GM12878 (cell line): ENCODE measurements at regions not wholly inside any gene's neighbourhood (a gene's known extent, or its start where the extent isn't known, plus 50 kb on each side); places are given as distances from the start of the nearest gene placed in this dataset.

Experiments used
- ATAC-seq: fragments of 200-7000 bp; cut with Tn5 transposase; 3 replicates; pipeline ENCODE4 v1.9.1; 2020; ENCODE audit warnings: mild to moderate bottlenecking, moderate library complexity
- BruUV-seq: library from RNA; stranded (reverse); fragments of 400-500 nt; replicated peaks from 2 replicates; lab custom pipeline; 2021; lab: Mats Ljungman, UMichigan
- CTCF ChIA-PET: fragments of 300-600 bp; sonication (Branson Sonifier 250); formaldehyde crosslinking; extraction: SDS; loops from one replicate; lab custom pipeline; 2021; ENCODE audit warnings: inconsistent platforms; lab: Yijun Ruan, JAX
- POLR2A ChIA-PET: fragments of 350-600 bp; formaldehyde crosslinking; extraction: SDS; loops from one replicate; lab custom pipeline; 2021; ENCODE audit warnings: inconsistent platforms; lab: Charles Lee
- RAD21 ChIA-PET: fragments of 300-600 bp; sonication (Branson Sonifier 250); formaldehyde crosslinking; loops from one replicate; lab custom pipeline; 2023; ENCODE audit warnings: antibody characterized with exemption; ENCODE audit not compliant: unreplicated experiment; lab: Charles Lee
- SMC1A ChIA-PET: fragments of 300-600 bp; sonication (Branson Sonifier 250); formaldehyde crosslinking; loops from one replicate; lab custom pipeline; 2023; ENCODE audit not compliant: unreplicated experiment, uncharacterized antibody; lab: Charles Lee
- DNase-seq: peaks from one replicate; pipeline ENCODE4 v3.0.0-alpha.2; 2011; ENCODE audit warnings: low read depth, low spot score
- FAIRE-seq: peaks from 3 replicates; lab custom pipeline; 2011; peaks lifted over from hg19 to GRCh38; lab: Jason Lieb, UNC
- H2AFZ ChIP-seq: 2 replicates; pipeline ENCODE4 v1.6.0; 2011; ENCODE audit warnings: low read depth, low read length, control low read depth; ENCODE audit not compliant: control insufficient read depth
- H3K27ac ChIP-seq: 2 replicates; pipeline ENCODE4 v1.5.1; 2011; ENCODE audit warnings: control low read depth; ENCODE audit not compliant: control insufficient read depth, insufficient read depth
- H3K27me3 ChIP-seq, 2 experiments: replicated peaks in 1 of 2; 2 replicates each; pipeline versions ENCODE4 v1.6.0 to v1.6.1; 2011; ENCODE audit warnings: low read length in 1 of 2; ENCODE audit not compliant: control insufficient read depth in 2 of 2, insufficient read depth in 2 of 2
- H3K36me3 ChIP-seq, 2 experiments: 2 replicates each; pipeline ENCODE4 v1.5.1; 2011; ENCODE audit warnings: low read length in 1 of 2; ENCODE audit not compliant: control insufficient read depth in 2 of 2, insufficient read depth in 2 of 2
- H3K4me1 ChIP-seq: 2 replicates; pipeline ENCODE4 v1.6.1; 2011; ENCODE audit warnings: mild to moderate bottlenecking, low read length, moderate library complexity, mixed read lengths; ENCODE audit not compliant: control insufficient read depth, insufficient read depth
- H3K4me2 ChIP-seq: 2 replicates; pipeline ENCODE4 v1.6.0; 2011; ENCODE audit warnings: control low read depth; ENCODE audit not compliant: control insufficient read depth, insufficient read depth
- H3K4me3 ChIP-seq: fragments of 200-600 bp; sonication (generic); 2 replicates; pipeline ENCODE4 v1.5.1; 2016
- H3K79me2 ChIP-seq: 2 replicates; pipeline ENCODE4 v1.6.0; 2011; ENCODE audit warnings: low read length; ENCODE audit not compliant: control insufficient read depth, insufficient read depth
- H3K9ac ChIP-seq: 2 replicates; pipeline ENCODE4 v1.8.0; 2011; ENCODE audit warnings: low read length, control low read depth, mixed read lengths; ENCODE audit not compliant: control insufficient read depth, insufficient read depth
- H3K9me3 ChIP-seq: replicated peaks from 3 replicates; pipeline ENCODE4 v1.5.1; 2011; ENCODE audit warnings: mild to moderate bottlenecking, low read length; ENCODE audit not compliant: control insufficient read depth, insufficient read depth
- H4K20me1 ChIP-seq: 2 replicates; pipeline ENCODE4 v1.6.0; 2011; ENCODE audit not compliant: control insufficient read depth, insufficient read depth
- BACH1 ChIP-seq: fragments of 450-650 bp; IDR thresholded peaks from 2 replicates; pipeline ENCODE4 v1.6.1; 2017; ENCODE audit warnings: mild to moderate bottlenecking, borderline replicate concordance
- BCL11A ChIP-seq: IDR thresholded peaks from 2 replicates; pipeline ENCODE4 v1.6.1; 2011; ENCODE audit warnings: low read depth, low read length
- CBFB ChIP-seq: IDR thresholded peaks from 2 replicates; pipeline ENCODE4 v1.6.1; 2016; ENCODE audit warnings: antibody characterized with exemption, low read depth
- EP300 ChIP-seq, 2 experiments: fragments of 150-350 bp in 1 of 2; IDR thresholded peaks; 2 replicates each; pipeline ENCODE4 v1.6.1; 2011 to 2012; ENCODE audit warnings: low read depth in 2 of 2, low read length in 2 of 2, borderline replicate concordance in 1 of 2, improper control_type of control experiment in 1 of 2, inconsistent platforms in 1 of 2; ENCODE audit not compliant: control insufficient read depth in 1 of 2
- FOXK2 ChIP-seq: fragments of 450-650 bp; IDR thresholded peaks from 2 replicates; pipeline ENCODE4 v1.6.1; 2017; ENCODE audit warnings: mild to moderate bottlenecking, moderate library complexity
- HDGF ChIP-seq: fragments of 450-650 bp; IDR thresholded peaks from 2 replicates; pipeline ENCODE4 v1.6.1; 2016; ENCODE audit warnings: antibody characterized with exemption
- IRF4 ChIP-seq: IDR thresholded peaks from 2 replicates; pipeline ENCODE4 v1.6.1; 2011; ENCODE audit warnings: low read depth, low read length
- MXI1 ChIP-seq: fragments of 150-350 bp; IDR thresholded peaks from 2 replicates; pipeline ENCODE4 v1.6.1; 2011; ENCODE audit warnings: low read depth, mild to moderate bottlenecking, inconsistent platforms, low read length, improper control_type of control experiment
- SIN3A ChIP-seq: IDR thresholded peaks from 2 replicates; pipeline ENCODE4 v1.6.1; 2012; ENCODE audit warnings: low read depth, low read length, improper control_type of control experiment
- SMAD1 ChIP-seq: fragments of 450-650 bp; IDR thresholded peaks from 2 replicates; pipeline ENCODE4 v1.6.1; 2018; ENCODE audit warnings: mild to moderate bottlenecking, low read depth; ENCODE audit not compliant: partially characterized antibody
- TARDBP ChIP-seq: IDR thresholded peaks from 2 replicates; pipeline ENCODE4 v1.6.1; 2016; ENCODE audit warnings: borderline replicate concordance
- ZBED1 ChIP-seq: IDR thresholded peaks from 2 replicates; pipeline ENCODE4 v1.6.1; 2016; ENCODE audit warnings: borderline replicate concordance
- ZNF207 ChIP-seq: fragments of 450-650 bp; IDR thresholded peaks from 2 replicates; pipeline ENCODE4 v1.6.1; 2014; ENCODE audit warnings: antibody characterized with exemption, mild to moderate bottlenecking, borderline replicate concordance
- WGBS: methylation state at CpG from one replicate; pipeline ENCODE4 v1.1.6; 2016; ENCODE audit warnings: low lambda C conversion rate; ENCODE audit not compliant: insufficient replicate concordance, insufficient coverage; ENCODE audit errors: missing lambda C conversion rate; 5-methylcytosine and 5-hydroxymethylcytosine counted together
- in situ Hi-C: fragments of 300-500 bp; cut with MboI; formaldehyde crosslinking; loops from 9 replicates; pipeline ENCODE4 v1.14.3; 2018; ENCODE audit warnings: mixed read lengths
- intact Hi-C: fragments of 100-400 bp; cut with micrococcal nuclease; formaldehyde crosslinking; loops from one replicate; pipeline ENCODE4 v1.14.2; 2022; ENCODE audit not compliant: unreplicated experiment
- TF ChIP-seq, protein P1 (sequence below): fragments of 150-350 bp; IDR thresholded peaks from 2 replicates; pipeline ENCODE4 v1.6.1; 2016; ENCODE audit warnings: low read depth, low read length
- TF ChIP-seq, protein P2 (sequence below): IDR thresholded peaks from 2 replicates; pipeline ENCODE4 v1.6.1; 2012; ENCODE audit warnings: low read depth, low read length, improper control_type of control experiment
- TF ChIP-seq, protein P3 (sequence below): fragments of 450-650 bp; IDR thresholded peaks from 2 replicates; pipeline ENCODE4 v1.6.1; 2017; ENCODE audit warnings: mild to moderate bottlenecking, moderate library complexity

DNA sequence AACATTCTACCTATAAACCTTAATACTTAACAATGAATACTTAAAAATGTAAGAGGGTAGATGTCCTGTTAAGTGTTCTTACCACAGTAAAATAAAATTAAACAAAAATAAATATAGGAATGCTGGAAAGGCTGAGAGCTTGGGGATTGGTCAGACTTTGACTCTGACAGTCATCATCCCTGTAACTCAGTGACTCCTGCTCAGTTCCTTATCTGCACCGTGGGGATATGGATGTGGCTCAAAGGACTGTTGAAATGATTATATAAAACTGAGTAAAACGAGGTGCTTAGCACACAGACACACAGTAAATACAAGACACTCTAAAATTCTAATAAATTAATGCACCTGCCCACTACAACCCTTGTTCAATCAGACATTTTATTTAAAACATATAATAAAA, 338.6 kb downstream of the TMEM114 start:
- FAIRE-seq (no peak), ATAC-seq (no peak), DNase-seq (no peak)
- CTCF ChIA-PET, result no interaction called here
- H3K4me1 ChIP-seq, result no peaks in the 10 kb centered on the region
- H3K27ac ChIP-seq, result no peak overlapping the region
- in situ Hi-C loops (no loop called here), intact Hi-C loops (no loop called here)
- H3K79me2 ChIP-seq, result no peaks in the 10 kb centered on the region
- SMC1A ChIA-PET, result no interaction called here
- no peak overlapping the region for H2AFZ ChIP-seq
- WGBS, result 0% methylated on average over 2 of the region's 2 CpGs
- H3K9ac ChIP-seq, result no peak overlapping the region
- no peaks in the 10 kb centered on the region for H3K27me3 ChIP-seq
- no peaks in the 10 kb centered on the region for H3K36me3 ChIP-seq
- no TSS peak for BruUV-seq
- H4K20me1 ChIP-seq, result no peaks in the 10 kb centered on the region
- POLR2A ChIA-PET, result no interaction called here
- no peak overlapping the region for H3K4me2 ChIP-seq
- no peaks in the 10 kb centered on the region; the same call in 2 of the 3 replicates for H3K9me3 ChIP-seq
- TF ChIP-seq, protein P1, sequence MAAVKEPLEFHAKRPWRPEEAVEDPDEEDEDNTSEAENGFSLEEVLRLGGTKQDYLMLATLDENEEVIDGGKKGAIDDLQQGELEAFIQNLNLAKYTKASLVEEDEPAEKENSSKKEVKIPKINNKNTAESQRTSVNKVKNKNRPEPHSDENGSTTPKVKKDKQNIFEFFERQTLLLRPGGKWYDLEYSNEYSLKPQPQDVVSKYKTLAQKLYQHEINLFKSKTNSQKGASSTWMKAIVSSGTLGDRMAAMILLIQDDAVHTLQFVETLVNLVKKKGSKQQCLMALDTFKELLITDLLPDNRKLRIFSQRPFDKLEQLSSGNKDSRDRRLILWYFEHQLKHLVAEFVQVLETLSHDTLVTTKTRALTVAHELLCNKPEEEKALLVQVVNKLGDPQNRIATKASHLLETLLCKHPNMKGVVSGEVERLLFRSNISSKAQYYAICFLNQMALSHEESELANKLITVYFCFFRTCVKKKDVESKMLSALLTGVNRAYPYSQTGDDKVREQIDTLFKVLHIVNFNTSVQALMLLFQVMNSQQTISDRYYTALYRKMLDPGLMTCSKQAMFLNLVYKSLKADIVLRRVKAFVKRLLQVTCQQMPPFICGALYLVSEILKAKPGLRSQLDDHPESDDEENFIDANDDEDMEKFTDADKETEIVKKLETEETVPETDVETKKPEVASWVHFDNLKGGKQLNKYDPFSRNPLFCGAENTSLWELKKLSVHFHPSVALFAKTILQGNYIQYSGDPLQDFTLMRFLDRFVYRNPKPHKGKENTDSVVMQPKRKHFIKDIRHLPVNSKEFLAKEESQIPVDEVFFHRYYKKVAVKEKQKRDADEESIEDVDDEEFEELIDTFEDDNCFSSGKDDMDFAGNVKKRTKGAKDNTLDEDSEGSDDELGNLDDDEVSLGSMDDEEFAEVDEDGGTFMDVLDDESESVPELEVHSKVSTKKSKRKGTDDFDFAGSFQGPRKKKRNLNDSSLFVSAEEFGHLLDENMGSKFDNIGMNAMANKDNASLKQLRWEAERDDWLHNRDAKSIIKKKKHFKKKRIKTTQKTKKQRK, result no peak
- no peak for TF ChIP-seq MXI1
- no peak for TF ChIP-seq CBFB
- TF ChIP-seq FOXK2, result no peak
- TF ChIP-seq SIN3A, result no peak
- TF ChIP-seq BACH1, result no peak
- TF ChIP-seq ZBED1, result no peak
- no peak for TF ChIP-seq SMAD1
- TF ChIP-seq, protein P2, sequence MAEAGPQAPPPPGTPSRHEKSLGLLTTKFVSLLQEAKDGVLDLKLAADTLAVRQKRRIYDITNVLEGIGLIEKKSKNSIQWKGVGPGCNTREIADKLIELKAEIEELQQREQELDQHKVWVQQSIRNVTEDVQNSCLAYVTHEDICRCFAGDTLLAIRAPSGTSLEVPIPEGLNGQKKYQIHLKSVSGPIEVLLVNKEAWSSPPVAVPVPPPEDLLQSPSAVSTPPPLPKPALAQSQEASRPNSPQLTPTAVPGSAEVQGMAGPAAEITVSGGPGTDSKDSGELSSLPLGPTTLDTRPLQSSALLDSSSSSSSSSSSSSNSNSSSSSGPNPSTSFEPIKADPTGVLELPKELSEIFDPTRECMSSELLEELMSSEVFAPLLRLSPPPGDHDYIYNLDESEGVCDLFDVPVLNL, result no peak
- no peak for TF ChIP-seq EP300 (IDR thresholded peaks at IDR 0.05; ENCODE audit: borderline replicate concordance in 1 of 2, control insufficient read depth in 1 of 2, low read depth in 2 of 2, low read length in 2 of 2)
- no peak for TF ChIP-seq BCL11A
- TF ChIP-seq ZNF207, result no peak
- no peak for TF ChIP-seq IRF4
- no peak for TF ChIP-seq HDGF
- TF ChIP-seq TARDBP, result no peak
- TF ChIP-seq, protein P3, sequence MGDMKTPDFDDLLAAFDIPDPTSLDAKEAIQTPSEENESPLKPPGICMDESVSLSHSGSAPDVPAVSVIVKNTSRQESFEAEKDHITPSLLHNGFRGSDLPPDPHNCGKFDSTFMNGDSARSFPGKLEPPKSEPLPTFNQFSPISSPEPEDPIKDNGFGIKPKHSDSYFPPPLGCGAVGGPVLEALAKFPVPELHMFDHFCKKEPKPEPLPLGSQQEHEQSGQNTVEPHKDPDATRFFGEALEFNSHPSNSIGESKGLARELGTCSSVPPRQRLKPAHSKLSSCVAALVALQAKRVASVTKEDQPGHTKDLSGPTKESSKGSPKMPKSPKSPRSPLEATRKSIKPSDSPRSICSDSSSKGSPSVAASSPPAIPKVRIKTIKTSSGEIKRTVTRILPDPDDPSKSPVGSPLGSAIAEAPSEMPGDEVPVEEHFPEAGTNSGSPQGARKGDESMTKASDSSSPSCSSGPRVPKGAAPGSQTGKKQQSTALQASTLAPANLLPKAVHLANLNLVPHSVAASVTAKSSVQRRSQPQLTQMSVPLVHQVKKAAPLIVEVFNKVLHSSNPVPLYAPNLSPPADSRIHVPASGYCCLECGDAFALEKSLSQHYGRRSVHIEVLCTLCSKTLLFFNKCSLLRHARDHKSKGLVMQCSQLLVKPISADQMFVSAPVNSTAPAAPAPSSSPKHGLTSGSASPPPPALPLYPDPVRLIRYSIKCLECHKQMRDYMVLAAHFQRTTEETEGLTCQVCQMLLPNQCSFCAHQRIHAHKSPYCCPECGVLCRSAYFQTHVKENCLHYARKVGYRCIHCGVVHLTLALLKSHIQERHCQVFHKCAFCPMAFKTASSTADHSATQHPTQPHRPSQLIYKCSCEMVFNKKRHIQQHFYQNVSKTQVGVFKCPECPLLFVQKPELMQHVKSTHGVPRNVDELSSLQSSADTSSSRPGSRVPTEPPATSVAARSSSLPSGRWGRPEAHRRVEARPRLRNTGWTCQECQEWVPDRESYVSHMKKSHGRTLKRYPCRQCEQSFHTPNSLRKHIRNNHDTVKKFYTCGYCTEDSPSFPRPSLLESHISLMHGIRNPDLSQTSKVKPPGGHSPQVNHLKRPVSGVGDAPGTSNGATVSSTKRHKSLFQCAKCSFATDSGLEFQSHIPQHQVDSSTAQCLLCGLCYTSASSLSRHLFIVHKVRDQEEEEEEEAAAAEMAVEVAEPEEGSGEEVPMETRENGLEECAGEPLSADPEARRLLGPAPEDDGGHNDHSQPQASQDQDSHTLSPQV, result no peak
- TF ChIP-seq, all 136 proteins: peak for 0
- no peak overlapping the region for H3K4me3 ChIP-seq
- RAD21 ChIA-PET, result no interaction called here
